DMS153 (cell line): ENCODE measurements at regions not wholly inside any gene's neighbourhood (a gene's known extent, or its start where the extent isn't known, plus 50 kb on each side); places are given as distances from the start of the nearest gene placed in this dataset.
"Not testable (repeated sequence)": the region's sequence is repeated elsewhere in the genome, so short reads cannot be mapped to it uniquely, and the experiment has no call there.

Experiments
- DNase-seq: peaks from one replicate; lab custom pipeline; 2025; lab: John Stamatoyannopoulos, UW

- DNase-seq = no peak
Measured at GRCh38 chr20:11174861-11175260, 501.1 kb upstream of the JAG1 start.

GRCh38 chr20:11176431-11176830, 502.6 kb upstream of the JAG1 start:
- no peak for DNase-seq

- DNase-seq = no peak
Measured at GRCh38 chr20:11178946-11179654, 505.3 kb upstream of the JAG1 start.

GRCh38 chr20:11180186-11180585, 506.4 kb upstream of the JAG1 start:
- DNase-seq = no peak

- DNase-seq = not testable (repeated sequence)
Measured at GRCh38 chr20:11181129-11181528, 507.3 kb upstream of the JAG1 start.

- no peak for DNase-seq
Measured at GRCh38 chr20:11181966-11182365, 508.2 kb upstream of the JAG1 start.

- DNase-seq = no peak
Measured at GRCh38 chr20:11182720-11183119, 508.9 kb upstream of the JAG1 start.

- no peak for DNase-seq
Measured at GRCh38 chr20:11186301-11187008, 512.7 kb upstream of the JAG1 start.

GRCh38 chr20:11188843-11189603, 515.2 kb upstream of the JAG1 start:
- DNase-seq = no peak

GRCh38 chr20:11190741-11191140, 516.9 kb upstream of the JAG1 start:
- no peak for DNase-seq

- DNase-seq = no peak
Measured at GRCh38 chr20:11192106-11192505, 518.3 kb upstream of the JAG1 start.

GRCh38 chr20:11193241-11193640, 519.4 kb upstream of the JAG1 start:
- DNase-seq = no peak

GRCh38 chr20:11195169-11195568, 521.4 kb upstream of the JAG1 start:
- DNase-seq = no peak

GRCh38 chr20:11195899-11196558, 522.2 kb upstream of the JAG1 start:
- DNase-seq = no peak

GRCh38 chr20:11197851-11198250, 524.1 kb upstream of the JAG1 start:
- no peak for DNase-seq

GRCh38 chr20:11200423-11200822, 526.6 kb upstream of the JAG1 start:
- no peak for DNase-seq

GRCh38 chr20:11204926-11205768, 531.3 kb upstream of the JAG1 start:
- DNase-seq = peak; percentile 31

GRCh38 chr20:11205769-11206362, 532.1 kb upstream of the JAG1 start:
- DNase-seq = no peak

GRCh38 chr20:11207749-11208502, 534.1 kb upstream of the JAG1 start:
- no peak for DNase-seq

GRCh38 chr20:11210611-11211010, 536.8 kb upstream of the JAG1 start:
- no peak for DNase-seq
